ENCODE measurements at regions not wholly inside any gene's neighbourhood (a gene's known extent, or its start where the extent isn't known, plus 50 kb on each side); places are given as distances from the start of the nearest gene placed in this dataset.
"Not testable (repeated sequence)": the region's sequence is repeated elsewhere in the genome, so short reads cannot be mapped to it uniquely, and the experiment has no call there.

DNA sequence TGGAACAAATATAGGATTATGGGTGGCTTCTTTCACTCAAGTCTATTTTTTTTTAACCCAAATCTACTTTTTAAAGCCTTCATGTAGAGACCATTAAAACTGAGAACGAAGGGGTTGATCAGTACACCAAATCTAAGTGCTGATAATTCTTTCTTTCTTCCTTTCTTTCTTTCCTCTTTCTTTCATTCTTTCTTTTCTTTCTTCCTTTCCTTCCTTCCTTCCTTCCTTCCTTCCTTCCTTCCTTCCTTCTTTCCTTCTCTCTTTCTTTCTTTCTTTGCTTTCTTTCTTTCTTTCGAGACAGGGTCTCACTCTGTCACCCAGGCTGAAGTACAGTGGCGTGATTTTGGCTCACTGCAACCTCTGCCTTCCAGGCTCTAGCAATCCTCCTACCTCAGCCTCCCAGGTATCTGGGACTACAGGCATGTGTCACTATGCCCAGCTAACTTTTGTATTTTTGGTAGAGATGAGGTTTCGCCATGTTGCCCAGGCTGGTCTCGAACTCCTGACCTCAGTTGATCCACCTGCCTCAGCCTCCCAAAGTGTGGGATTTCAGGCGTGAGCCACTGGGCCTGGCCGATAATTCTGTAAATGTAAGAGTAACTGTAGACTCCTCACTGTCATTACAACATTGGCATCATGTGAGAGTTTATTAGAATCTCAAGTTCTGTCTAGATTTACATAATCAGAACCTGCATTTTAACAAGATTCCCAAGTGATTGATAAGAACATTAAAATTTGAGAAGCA, 236.4 kb downstream of the TFEC start:
- DNase-seq (ENCODE audit: low spot score): no peak
- no peak for ATAC-seq

DNA sequence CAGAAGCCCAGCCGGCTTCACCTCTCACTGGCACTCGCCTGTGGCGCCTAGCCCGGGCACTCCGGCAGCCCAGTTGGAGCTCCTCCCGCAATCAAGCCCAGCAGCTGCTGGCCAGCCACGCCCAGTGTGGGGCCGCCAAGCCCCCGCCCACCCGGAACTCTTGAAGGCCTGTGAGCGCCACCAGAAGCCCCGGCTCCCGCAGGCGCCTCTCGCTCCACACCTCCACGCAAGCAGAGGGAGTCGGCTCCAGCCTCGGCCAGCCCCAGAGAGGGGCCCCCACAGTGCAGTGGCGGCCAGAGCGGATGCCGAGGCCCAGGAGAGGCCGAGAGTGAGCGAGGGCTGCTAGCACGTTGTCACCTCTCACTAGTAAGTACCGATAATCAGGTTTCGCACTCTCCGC, 240.7 kb downstream of the TFEC start:
- no peak for ATAC-seq
- DNase-seq (ENCODE audit: low spot score): no peak

DNA sequence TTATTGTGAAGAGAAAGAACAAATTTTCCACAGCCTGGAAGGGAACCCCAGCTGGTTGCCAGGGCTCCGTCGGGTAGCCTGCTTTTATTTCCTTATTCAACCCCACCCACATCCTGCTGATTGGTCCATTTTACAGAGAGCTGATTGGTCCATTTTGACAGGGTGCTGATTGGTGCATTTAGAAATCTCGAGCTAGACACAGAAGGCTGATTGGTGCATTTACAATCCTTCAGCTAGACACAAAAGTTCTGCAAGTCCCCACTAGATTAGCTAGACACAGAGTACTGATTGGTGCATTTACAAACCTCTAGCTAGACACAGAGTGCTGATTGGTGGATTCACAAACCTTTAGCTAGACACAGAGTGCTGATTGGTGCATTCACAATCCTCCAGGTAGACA, 241.1 kb downstream of the TFEC start:
- DNase-seq (ENCODE audit: low spot score); ATAC-seq: not testable (repeated sequence)

DNA sequence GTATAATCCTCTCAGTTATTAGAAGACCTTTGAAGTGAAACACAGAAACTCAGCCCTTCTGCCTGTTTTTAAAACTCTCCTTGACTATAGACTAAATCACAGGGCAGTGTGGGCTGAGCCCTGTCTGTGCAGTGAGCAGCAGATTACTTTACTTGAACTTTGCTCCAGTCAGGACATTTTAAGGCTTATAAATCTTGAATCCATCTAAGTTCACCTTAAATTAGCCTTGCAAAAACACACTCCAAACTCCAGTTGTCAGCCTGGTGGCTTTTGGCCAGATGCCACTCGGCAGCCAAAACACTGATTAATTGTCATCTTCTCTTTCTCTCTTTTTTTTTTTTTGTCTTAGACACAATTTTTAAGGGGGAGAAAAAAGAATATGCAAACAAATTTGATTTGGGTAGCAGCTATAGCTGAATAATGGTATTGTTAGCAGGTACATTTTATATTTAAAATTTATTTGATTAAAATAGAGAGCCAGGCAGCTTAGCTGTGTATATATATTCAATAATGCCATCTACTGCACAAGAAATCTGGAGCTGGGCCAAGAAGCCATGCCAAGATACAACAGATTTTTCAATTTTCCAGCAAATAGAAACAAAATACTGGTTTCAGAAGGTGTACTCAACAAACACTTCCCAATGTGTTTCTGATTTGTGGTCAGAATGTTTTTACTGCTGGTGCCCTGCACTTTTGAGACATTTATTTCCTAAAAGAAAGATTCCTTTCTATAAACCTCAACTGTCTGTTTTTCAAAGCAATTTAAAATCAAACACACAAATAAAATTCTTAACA, 247.7 kb downstream of the TFEC start:
- DNase-seq (ENCODE audit: low spot score): no peak

DNA sequence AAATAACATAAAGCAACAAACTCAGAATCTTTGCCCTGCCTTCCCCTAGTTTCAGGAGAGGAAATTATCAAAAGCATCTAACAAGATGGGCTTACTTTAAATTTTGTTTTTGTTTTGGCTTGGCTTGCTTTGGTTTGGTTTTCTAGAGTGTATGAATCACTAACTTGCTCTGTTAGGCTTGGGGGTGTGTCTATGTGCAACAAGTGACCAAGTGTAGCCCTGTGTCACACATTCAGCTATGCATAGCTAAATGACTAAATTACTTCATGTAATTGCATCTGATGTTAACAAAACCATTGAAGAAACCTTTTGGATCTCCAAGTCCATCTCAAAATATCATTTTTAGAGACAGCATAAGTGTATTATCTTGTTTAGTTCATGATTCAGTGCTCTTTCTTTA, 251.0 kb downstream of the TFEC start:
- ATAC-seq: no peak
- no peak for DNase-seq (ENCODE audit: low spot score)

More for the DNA sequence above, 247.7 kb downstream of the TFEC start:
- no peak for ATAC-seq

DNA sequence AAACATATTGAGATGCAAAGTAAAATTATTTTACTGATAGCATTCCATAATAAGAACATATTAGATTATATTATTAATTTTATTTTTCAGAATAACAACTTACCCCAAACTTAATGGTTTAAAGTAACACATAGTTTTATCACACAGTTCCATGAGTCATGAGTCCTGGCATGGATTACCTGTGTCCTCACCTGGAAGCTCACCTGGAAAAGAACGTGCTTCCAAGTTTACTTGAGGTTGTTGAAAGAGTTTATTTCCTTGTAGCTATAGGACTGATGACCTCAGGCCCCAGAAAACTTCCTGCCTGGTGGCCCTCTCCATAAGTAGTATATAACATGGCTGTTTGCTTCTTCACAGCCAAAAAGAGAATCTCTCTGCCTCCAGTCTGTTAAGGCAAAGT, 254.6 kb downstream of the TFEC start:
- no peak for ATAC-seq
- DNase-seq (ENCODE audit: low spot score): no peak

DNA sequence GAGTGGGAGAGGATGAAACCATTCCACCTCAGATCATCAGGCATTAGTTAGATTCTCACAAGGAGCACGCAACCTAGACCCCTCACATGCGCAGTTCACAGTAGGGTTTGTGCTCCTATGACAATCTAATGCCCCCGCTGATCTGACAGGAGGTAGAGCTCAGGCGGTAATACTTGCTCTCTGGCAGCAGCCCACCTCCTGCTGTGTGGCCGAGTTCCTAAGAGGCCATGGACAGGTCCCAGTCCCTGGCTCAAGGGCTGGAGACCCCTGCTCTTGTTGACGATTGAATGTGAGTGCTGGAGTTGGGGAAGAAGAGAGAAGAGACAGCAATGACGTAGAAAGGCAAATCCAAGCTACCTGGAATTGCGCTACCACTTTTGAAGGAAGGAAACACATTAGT, 267.2 kb downstream of the TFEC start:
- ATAC-seq: no peak
- no peak for DNase-seq (ENCODE audit: low spot score)

DNA sequence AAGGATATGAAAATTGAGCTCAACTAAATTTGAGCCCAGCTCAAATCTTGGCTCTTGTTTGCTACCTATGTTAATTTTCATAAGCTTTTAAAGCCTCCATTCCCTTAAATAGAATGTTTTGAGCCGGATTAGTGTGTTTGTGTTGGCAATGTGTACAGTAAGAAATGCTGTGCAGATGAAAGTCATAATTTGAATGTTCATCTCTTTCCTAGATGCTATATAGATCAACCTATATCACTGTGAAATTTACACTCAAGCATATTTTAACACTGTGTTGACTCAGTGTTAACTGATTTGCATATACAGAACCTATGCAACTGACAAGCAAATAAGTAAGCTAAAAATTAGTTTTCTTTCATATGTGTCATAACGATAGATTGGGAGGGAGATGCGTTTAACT, 272.5 kb downstream of the TFEC start:
- DNase-seq (ENCODE audit: low spot score) (no peak), ATAC-seq (no peak)

DNA sequence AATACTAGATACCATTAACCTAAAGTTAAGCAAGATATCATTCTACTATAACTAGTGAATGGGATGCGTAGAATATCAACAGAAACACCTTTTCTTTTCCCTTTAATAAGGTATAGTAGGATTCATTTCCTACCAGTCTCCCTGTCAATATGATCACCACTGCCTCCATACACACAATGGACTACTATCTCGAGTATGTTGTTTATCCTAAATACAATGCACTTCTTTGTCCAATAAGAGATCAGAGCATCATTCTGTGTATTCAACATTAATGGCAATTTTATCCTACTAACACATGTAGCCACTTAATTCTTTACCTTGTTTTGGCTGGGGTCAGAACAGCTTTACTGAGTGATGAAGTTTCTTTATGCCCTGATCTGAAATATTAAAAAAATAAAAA, 276.3 kb downstream of the TFEC start:
- ATAC-seq (no peak), DNase-seq (ENCODE audit: low spot score) (no peak)

DNA sequence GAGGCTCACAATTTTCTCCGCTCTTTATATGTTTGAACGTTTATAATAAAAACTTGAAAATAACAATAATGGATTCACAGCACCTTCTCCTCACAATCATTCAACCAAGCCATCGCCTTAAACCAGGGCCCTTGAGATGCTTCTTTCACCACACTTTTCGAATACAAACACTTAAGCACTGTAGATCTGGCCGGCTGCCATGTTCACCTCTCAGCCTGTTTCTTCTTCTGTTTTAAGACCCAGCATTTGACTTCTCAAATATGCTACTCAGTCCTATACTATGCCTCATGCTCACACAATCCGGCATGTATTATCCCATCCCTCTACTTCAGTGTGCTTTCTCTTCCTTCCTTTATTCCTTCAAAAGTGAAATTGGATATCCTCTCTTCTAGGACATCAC, 280.6 kb downstream of the TFEC start:
- ATAC-seq (no peak), DNase-seq (ENCODE audit: low spot score) (no peak)

DNA sequence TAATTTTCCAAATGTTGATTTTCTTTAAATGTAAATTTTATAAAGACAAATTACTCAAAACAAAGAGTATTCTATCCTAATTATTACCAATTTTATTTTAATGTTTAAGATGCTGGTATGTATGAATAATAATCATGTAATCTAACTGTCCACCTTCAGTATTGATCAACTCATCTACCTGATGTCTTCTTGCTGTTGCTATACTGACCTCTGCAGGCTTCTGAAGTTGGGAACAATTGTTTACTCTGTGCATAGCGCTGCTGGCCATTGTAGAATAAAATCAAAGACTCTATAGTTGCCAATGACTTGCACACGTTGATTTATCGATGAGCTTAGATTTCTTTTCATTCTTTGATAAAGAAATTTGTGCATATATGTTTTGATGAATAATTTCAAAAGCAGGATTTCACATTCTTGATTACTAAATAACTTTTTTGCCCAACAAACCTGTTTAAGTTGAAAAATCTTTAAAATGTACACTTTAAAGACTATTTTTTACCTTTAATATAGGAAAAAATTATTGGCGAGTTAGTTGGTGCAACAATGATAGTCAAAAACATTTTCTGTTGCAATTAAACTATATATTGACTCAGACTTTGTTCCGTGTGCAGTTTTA, 282.3 kb downstream of the TFEC start:
- ATAC-seq (peak; percentile 56), DNase-seq (ENCODE audit: low spot score) (no peak)

DNA sequence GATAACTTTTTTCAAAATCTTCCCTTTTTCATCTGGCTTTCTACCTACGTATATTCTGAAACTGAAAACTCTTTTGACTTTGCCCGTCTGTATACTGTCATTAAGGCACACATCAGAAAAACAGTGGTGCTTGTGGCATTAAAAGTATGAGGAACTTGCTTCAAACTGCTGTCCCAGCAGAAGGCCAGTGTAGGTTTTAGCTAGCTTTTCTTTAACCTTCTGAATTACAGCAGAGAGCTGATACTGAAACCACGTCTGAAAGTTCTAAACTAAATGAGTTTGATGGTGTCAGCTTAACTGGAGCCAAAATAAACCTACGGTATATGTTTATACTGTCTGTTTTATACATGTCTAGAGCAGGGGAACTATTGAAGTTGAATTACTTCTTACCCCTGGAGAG, 283.4 kb downstream of the TFEC start:
- DNase-seq (ENCODE audit: low spot score): no peak
- ATAC-seq: peak; percentile 15

DNA sequence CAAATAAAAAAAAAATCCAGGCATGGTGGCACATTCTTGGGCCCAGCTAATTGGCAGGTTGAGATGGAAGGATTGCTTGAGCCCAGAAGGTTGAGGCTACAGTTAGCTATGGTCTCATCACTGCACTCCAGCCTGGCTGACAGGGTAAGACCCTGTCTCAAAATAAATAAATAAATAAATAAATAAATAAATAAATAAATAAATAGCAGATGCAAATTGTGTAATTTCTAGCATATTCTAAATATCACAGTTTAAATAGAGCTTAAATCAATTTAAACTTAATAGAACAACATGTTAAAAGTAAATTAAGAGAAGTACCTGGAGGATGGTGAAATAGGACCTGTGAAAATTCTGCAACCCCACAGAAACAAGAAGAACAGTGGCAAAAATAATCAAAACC, 290.5 kb downstream of the TFEC start:
- no peak for ATAC-seq

DNA sequence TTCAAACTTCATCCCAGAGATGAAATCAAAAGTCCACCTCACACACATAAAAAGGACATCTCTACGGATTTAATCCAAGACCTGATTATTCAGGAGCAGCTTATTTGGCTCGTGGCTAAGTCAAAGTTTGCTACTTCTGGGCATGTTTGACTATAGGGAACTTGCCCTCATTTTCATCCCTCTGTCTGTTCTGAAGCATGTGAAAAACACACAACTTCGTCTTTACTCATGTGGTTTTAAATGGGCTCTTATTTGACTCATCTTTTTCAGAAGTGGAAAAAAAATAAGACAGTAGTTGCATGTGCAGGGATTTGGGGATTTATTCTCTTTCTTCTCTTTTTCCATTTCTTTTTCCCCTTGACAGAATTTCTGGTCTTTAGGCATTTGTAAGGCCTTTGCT, 295.9 kb downstream of the TFEC start:
- DNase-seq (ENCODE audit: low spot score): no peak
- ATAC-seq: no peak

More for the DNA sequence above, 290.5 kb downstream of the TFEC start:
- DNase-seq (ENCODE audit: low spot score): no peak

DNA sequence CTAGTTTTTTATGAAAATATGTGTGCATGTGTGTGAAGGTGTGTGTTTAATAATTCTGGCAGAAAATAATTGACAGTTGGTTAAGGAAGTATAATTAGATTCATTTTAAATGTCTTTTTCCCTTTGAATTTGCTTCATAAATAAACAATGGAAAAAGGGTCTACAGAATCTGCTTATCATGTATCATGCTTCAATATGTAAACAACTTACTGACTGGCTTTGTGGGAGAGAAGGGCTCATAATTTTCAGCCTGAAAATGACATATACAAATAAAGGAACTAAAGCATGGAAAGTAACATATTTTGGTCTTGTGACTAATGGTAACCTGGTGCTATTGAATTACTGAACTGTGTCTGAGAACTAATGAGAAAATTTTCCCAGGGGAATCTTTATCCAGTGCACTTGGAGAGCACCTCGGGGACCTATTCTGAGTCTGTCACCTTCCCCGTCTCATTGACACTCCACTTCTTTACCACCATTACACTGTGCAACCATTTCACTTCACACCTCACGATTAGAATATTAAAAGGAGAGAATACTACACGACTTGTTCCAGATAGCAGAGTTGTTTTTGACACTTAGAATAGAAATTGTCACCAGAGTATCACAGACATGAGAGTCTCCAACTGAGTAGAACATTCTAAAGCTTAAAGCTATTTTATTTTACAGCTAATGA, 298.6 kb downstream of the TFEC start:
- ATAC-seq: no peak
- no peak for DNase-seq (ENCODE audit: low spot score)

DNA sequence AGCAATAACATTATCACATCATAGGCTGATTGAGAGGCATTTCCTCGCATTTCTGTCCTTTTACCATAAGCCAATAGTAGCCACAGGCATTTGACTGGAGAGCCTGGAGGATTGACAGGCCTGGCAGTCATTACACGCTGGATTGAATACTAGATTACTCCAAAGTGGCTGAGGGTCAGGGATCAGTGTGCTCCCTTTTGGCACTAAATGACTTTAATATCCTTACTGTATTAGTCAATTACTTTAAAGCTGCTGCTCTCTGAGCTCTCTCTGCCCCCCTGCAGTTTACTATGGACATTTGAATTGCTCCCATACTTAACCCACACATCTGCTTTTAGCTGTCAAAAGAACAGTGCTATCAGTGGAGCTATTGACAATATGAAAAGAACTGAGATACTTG, 302.0 kb downstream of the TFEC start:
- no peak for DNase-seq (ENCODE audit: low spot score)

DNA sequence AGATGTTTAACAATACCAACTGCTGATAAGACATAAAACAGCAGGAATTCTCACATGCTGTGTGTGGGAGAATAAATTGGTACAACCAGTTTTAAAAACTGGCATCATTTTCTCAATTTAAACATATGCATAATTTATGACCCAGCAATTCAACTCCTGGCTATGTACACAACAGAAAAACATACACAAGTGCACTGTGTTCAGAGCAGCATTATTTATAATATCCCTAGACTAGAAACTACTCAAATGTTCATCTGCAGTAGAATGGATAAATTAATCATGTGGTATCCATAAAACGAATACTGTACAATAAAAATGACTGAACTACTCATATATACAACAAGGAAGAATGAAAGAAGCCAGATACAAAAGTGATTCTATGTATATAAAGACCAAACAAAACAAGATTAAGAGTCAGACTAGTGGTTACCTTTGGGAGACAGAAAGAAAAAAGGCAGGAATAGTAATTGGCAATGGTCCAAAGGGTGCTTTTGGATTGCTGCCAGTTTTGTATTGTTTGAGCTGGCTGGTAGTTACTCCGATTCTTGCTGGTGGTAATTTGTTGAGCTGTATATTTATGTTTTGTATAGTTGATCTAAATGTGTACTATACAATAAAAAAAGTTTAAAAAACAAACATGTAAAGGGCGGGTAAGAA, 306.0 kb downstream of the TFEC start:
- ATAC-seq (no peak), DNase-seq (ENCODE audit: low spot score) (no peak)

More for the DNA sequence above, 302.0 kb downstream of the TFEC start:
- ATAC-seq: no peak

DNA sequence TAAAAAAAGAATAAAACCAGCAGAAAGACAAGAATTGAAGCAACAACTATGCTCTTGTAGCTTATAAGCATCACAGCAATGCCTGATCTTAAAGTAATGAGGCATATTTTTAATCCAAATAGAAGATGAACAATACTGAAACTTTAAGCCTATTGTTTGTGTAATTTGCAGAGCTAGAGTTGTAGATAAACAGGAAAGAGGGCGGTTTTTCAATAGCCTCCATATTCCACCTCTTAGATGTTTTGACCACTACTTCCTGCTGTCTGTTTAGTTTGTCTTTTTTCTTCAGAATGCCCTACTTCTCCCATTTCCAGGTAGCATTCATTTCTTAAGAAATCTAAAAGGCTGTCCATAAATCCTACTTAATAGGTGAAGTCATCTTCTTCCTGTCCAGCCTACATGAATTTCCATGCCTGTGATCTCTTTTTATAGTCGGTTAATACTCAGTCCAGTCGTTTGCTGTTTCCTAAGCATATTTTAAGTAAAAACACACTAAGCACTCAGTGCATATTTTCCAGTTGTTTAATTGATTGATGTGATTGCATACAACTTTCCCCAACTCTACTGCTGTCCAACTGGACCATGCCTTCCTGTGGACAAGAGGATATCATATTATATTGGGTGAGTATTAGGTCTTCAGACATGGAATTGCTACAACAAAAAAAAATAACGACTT, 308.1 kb downstream of the TFEC start:
- ATAC-seq: no peak
- no peak for DNase-seq (ENCODE audit: low spot score)

DNA sequence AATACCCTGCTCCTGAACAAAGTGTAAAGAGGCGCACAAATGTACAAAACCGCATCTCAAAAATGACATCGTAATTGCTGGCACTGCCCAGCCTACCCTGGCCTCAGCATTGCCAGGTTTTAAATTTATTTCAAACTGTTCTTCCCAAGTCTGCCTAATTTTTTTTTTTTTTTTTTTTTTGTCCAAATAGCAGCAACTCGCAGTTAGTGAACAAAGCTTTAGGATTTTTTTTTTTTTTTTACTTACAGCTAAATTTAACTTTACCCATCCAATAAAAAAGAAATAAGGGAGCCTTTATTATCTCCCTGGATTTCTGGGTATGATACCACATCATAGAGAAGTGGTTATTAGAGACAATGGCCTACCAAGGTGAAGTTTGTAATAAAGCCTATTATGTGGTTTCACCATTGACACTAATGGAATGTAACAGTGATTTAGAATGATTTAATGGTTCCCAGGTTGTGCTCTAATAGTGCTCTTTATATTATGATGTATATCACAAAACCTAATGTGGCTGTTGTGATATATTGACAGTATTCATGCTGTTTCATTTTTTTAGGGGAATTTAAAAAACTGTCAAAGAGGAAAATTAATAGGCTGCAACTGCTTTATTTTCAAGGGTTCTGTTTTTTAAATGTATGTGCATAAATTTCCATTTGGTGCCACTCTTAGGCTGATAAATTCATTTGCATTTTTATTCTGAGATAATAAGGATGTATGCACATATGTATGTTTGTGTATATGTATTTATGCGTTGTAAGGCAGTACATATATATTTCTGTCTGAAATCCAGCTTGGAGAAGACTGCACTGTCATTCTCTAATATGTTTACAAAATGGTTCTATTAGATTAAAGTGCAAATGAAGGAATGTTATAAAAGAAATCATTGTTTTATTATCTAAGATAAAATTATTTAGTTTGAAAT, 309.0 kb downstream of the TFEC start:
- DNase-seq (ENCODE audit: low spot score) (no peak), ATAC-seq (no peak)
